ENCODE measurements at regions not wholly inside any gene's neighbourhood (a gene's known extent, or its start where the extent isn't known, plus 50 kb on each side); places are given as distances from the start of the nearest gene placed in this dataset.

DNA sequence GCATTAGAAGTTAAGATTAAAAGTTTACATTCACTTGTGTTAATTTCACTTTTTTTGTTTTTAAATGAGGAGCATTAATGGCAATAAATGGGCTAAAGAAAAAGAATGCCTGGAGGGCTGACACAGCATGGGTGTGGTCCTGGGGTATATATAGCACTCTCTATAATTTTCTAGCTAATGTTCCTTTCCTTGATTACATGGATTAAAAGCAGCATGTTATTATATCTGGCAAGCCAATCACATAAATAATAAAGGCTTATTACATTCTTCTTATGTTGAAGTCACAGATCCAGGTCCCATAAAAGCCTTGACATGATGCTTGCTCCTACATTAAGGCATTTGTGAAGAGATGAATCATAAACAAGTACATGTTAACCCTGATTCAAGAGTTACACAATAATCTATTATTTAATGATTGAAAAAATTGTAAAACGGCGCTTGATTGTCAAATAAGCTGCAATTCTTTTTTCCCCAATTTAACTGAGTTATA, 91.4 kb downstream of the LYPLAL1 start:
- DNase-seq = no peak

DNA sequence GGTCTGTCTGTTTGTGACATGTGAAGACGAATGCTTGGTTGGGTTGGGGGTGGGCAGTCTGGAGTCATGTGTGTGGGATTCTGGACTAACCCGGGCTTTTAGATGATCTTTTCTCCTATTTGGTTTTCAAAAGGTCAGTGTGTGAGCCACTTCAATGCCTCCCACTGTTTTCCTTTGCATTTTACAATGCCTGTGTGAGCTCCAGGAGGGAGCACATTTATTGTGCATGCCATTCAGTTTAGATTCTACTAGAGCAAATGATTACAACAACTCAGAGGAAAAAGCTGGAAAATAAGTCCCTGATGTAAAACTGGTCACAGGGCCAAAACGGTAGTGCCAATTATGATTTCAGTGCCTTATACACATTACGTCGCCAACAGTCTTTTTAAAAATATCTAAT, 90.9 kb downstream of the LYPLAL1 start:
- DNase-seq = no peak
